HG02798 (cell line): ENCODE measurements at regions not wholly inside any gene's neighbourhood (a gene's known extent, or its start where the extent isn't known, plus 50 kb on each side); places are given as distances from the start of the nearest gene placed in this dataset.
"Not testable (repeated sequence)": the region's sequence is repeated elsewhere in the genome, so short reads cannot be mapped to it uniquely, and the experiment has no call there.

Experiments
- ATAC-seq: cut with Tn5 transposase; IDR thresholded peaks from one replicate; pipeline ENCODE4 v1.9.1; 2021; ENCODE audit warnings: mild to moderate bottlenecking; ENCODE audit not compliant: unreplicated experiment, poor library complexity

DNA sequence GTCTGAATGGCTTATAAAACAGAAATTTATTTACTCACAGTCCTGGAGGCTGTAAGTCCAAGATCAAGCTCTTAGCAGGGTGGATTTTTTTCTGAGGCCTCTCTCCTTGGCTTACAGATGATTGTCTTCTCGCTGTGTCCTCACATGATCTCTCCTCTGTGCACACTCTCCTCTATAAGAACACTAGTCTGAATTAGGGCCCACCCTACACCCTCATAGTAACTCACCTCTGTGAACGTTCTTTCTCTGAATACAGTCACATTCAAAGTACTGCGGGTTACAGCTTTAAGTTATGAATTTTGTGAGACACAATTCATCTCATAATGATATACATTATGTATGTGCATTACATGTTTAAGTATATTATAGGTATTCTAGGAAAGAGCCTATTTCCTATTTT is 135.7 kb upstream of the ATXN7L3B start:
- no peak for ATAC-seq

DNA sequence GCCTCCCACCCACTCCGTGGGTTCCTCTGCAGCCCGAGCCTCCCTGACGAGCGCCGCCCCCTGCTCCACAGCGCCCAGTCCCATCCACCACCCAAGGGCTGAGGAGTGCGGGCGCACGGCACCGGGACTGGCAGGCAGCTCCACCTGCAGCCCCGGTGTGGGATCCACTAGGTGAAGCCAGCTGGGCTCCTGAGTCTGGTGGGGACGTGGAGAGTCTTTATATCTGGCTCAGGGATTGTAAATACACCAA is 134.5 kb upstream of the ATXN7L3B start:
- not testable (repeated sequence) for ATAC-seq

DNA sequence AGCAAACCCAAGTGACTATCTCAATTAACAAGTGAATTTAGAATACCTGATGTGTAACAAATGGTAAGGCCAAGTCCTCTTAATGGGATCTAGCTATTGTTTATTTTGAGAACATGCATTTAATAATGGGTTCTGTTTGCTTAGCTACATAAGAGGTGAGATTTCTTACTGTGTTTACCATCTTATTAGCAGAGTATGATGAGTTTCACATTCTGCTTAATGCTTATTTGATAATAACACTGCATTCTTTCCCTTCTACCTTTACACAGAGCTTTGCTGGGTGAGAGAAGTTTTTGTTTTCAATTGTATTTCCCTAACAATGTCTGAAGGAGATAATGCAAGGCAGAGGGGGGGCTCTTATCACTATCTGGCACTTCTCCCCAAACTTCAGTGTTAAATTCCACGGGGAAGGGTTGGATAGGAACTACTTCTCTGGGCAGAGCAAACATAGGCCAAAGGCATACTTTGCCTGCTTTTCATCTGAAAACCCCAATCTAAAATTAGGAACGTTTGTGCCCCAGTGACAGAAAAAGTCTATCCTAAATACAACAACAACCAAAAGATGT is 129.0 kb upstream of the ATXN7L3B start:
- no peak for ATAC-seq

DNA sequence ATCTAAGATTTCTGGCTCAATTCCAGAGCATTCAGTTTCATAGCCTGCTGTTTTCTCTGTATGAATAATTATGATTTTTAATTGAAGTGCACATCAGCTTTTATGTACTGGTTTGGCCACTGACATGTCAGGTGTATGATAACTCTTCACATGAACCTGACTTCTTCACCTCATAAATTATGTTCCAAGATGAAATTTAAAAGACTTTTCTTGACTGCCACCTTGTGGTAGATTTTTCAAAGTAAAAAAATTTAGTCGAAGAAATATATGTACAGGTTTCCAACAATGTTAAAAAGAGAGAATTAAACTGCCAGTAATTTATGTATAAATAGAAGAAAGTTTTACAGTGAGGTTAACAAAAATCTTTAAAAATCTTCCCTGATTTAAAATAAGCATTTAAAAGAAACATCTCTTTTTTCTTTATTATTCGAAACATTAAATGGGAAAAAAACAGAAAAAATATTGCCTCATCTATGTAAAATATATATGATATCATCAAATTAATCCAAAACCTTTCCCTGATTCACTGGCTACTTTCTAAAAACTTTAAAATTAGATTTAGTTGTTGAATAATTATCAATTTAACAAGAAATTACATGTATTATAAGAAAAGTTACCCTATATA is 124.9 kb upstream of the ATXN7L3B start:
- no peak for ATAC-seq

DNA sequence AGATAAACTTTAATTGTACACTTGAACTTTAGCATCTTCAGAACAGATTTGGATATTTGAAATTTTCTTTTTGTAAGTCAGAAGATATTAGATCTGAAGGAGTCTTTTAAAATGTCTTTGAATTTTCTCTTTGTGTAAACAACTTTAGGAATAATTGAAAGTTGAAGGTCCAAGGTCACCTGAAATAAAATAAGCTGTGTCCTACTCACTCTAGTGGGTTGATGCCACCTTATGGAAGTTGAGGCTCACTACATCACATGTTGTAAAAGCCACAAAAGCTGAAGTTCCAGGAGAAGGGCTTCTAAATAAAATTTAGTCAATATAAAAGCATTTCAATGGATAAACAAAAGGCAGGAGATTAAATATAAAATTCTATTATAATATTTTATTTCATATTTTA is 122.0 kb upstream of the ATXN7L3B start:
- ATAC-seq, result peak; percentile 63

DNA sequence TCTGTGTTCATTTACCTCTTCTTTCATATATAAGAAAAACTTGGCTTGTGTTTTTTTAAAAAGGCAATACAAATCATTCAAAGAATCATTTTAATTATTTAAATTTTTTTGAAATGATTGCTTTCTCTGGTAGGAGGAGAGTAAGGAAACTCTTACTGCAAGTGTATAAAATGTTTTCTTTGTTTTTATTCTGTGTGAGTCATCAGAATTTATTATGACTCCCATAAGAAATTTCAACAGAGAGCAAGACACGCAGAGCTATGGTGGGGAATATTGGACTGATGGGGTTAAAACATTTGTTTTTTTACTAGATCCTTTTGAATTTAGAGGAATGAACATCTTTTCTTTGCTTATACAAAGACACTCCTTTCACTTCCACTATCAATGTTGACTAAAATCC is 119.1 kb upstream of the ATXN7L3B start:
- no peak for ATAC-seq

DNA sequence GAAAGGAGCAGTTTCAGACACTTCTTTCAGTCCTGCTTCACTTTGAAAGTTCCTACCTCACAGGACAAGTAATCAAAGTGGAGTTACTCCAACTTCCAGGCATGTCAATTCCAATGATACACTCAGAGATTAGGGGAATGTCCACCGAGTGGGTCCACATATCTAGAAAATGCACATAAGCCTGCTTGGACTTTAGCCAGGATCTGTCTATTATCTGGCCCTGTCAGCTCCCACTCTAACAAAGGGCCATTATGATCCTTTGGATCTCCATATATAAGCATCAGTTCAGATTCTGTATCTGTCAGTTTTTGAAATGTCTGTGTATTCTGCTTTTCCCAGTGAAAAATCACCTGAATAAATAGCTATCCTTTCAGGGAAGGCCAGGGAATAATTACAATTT is 112.9 kb upstream of the ATXN7L3B start:
- no peak for ATAC-seq

DNA sequence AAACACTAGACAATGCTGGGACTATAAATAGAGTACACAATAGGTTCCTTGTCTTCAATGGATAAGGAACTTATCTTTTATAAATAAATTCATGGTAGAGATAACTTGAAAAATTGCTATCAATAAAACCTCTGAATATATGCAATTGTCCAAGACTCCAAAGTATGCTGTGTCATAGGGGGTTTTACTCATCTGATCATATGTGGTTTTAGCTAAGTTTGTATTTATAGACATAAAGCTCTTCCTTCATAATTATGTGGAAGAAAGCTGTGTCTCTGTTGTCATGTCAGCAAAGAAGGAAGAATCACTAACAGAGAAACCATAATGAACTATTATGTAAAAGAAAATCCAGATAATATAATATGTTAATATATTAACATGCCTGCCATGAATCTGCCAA is 111.5 kb upstream of the ATXN7L3B start:
- ATAC-seq, result no peak

DNA sequence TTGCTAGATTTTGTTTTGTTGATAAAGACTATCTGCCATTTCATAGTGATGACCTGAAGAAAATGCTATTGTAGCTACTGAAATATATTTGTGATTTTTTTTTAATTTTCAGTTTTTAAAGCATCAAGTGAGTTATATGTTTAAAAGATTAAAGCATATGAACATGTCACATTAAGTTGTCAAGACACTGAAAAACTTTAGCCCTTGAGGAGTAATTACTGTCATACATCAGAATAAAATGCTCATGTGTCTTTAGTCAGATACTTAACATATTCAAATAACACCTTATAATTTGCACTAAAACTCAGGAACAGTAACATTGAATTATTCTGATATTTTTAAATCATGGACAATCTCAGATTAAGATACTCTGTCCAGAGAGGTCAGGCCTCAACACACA is 108.1 kb upstream of the ATXN7L3B start:
- ATAC-seq, result no peak

DNA sequence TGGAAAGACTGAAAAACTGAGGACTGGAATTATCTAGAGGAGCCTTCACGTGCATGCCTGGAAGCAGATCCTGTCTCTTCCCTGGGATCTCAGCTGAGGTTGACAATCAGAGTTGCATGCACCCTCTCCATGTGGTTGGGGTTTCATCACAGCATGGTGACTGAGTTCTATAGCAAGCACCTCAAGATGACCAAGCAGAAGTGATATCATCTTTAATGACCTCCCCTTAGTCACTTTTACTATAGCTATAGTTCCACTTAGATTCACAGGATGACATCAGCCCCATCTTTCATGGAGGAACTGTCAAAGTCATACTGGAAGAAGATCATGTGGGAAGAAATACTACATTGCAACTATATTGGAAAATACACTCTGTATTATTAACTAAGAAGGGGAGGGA is 105.8 kb upstream of the ATXN7L3B start:
- ATAC-seq, result no peak

DNA sequence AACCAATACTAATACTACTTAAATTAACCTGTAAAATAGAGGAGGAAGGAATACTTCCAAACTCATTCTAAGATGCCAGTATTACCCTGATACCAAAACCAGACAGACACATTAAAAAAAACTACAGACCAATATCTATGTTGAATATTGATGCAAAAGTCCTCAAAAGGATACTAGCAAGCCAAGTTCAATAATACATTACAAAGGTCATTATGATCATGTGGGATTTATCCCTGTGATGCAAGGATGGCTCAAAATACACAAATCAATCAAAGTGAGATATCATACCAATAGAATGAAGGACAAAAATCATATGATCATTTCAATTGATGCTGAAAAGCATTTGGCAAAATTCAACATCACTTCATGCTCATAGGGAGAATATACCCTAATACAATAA is 97.2 kb upstream of the ATXN7L3B start:
- ATAC-seq, result no peak

DNA sequence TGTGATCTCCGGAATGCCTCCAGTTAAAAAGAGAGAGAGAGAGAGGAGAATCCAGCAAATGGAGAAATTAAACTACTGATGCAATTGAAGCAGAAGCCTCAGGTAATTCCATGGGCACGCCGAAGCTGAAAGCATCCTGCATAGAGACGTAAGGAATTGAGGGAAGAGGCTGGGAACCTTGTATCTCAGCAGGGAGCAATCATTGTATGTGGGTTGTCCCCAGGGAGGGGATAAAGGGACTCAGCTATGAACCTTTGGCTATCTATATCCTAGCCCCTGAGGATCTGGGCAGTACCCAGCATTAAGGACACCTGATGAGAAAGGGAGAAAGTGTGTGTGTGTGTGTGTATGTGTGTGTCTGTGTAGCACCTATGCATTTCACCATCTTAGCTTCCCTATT is 95.8 kb upstream of the ATXN7L3B start:
- ATAC-seq, result no peak

DNA sequence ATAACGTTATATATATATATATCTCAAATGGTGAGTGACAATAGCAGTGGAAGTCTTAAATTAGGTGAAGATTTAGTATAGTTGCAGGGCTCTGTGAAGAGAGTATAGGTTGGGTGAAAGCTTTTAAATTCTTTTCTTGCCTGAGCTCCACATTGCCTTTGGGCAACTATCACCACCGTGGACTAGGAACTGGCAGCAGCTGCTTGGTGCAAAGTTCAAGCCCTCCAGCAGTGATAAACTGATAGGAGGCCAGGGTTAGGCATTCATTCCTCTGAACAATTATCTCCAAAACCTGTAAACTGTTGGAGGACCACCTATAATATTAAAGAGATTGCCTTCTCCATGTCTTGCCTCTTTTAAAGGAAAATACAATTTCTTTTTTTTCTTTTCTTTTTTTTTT is 91.2 kb upstream of the ATXN7L3B start:
- ATAC-seq, result no peak

DNA sequence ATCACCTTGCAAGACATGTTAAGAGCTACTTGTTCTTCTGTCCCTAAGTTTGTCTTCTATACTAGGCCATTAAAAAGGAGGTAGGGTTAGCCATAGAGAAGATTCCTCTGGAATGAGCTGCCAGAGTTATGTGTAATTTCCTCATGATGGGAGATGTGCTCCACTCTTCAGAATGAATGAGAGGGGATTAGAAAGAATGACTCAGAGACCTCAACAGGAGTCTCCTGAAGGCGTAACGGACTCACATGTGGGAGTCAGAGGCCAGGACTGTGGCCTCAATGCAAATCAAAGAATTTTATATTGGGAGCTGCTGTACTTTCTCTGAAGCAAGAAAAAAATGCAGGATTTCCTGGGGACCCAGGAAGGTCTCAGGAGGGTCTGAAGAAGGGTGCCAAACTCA is 87.8 kb upstream of the ATXN7L3B start:
- no peak for ATAC-seq

DNA sequence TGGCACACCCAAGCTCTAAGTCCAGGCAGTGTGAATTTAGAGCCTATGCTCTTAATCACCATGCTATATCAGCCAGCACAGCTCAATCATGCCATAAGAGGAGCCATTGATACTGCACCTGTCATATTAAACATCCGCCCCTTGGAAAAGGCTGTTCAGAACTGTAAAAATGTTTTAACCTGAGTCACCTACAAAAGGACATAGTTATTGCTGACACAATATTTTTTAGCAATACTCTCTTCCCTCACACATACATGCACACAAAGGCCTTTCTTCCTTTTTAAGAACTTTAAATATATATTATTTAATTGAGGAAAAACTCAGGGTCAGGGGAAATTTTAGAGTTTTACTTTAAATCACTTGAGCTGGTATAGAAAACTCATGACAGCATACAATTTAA is 83.5 kb upstream of the ATXN7L3B start:
- ATAC-seq, result no peak

DNA sequence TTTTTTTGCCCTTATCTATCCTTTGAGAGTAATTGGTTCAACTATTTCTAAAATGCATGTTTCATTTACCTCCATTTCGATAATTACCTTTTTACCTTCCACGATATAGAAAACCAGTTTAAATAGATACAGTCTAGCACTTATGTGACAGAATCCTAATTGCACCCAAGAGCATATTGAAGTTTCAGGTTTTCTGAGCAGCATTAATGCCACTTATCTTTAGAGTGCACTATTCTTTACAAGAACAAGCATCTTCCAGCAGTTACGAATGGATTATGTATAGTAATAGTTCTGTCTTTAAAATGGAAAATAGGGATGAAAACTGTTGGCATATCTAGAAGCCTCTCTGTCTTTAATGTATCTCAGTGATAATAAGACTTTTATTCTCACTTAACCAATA is 82.2 kb upstream of the ATXN7L3B start:
- ATAC-seq, result no peak

DNA sequence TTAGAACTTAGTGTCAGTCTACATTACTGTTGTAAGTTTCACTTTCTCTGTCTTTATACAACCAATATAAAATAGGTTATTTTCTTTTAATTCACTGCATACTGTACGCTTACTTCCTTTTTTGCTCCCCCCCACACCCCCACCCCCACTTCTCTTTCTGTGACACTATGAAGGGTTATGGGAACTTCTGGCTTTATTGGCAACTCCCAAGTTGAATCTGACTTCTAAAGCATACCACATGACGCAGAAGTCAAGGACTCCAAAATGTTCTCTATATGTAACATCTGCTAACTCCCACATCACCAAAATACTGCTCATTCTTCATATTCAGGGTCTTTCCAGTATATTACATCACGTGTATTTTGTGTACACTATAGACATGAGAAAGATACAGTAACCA is 81.2 kb upstream of the ATXN7L3B start:
- no peak for ATAC-seq

DNA sequence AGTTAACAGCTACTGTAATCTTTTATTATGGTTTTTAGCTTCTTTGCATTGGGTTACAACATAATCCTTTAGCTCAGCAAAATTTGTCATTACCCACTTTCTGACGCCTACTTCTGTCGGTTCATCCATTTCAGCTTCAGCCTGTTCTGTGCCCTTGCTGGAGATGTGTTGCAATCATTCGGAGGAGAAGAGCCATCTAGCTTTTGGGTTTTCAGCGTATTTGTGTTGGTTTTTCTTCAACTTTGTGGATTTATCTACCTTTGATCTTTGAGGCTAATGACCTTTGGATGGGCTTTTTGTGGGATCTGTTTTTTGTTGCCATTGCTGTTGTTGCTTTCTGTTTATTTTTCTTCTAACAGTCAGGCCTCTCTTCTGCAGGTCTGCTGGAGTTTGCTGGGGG is 69.2 kb upstream of the ATXN7L3B start:
- no peak for ATAC-seq

DNA sequence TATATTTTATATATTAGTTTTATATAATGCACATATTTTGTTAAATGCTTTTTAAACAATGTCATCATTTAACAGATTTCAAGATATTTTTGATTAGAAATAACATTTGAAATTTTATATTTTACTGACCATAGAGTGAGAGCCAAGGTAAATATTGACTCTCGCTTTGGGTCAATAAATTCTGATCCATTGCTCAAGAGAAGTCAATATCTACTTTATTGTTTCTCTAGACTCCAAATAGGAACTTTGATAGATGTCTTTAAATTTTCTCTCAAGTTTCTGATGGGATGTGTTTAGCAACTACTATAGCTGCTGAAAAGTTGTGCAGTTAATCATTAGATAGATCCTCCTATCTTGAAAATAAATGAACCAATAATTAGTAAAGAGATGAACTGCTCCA is 61.4 kb upstream of the ATXN7L3B start:
- no peak for ATAC-seq

DNA sequence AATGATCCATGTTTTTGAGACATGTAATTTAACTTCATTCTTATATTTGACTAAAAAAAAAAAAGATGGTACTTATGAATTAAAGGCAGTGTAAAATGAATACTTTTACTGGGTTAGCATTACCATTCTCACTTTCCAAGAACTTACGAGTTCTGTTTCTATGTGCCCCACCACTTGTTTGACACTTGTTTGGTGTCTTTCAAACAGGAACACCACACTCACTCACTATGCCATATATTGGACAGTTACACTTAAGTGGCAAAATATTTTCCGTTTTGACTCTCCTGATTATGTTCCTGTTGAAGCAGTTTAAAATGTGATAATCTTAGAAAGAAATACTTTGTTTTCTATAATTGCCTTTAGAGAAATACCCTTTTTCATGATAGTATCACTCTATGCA is 56.6 kb upstream of the ATXN7L3B start:
- no peak for ATAC-seq

DNA sequence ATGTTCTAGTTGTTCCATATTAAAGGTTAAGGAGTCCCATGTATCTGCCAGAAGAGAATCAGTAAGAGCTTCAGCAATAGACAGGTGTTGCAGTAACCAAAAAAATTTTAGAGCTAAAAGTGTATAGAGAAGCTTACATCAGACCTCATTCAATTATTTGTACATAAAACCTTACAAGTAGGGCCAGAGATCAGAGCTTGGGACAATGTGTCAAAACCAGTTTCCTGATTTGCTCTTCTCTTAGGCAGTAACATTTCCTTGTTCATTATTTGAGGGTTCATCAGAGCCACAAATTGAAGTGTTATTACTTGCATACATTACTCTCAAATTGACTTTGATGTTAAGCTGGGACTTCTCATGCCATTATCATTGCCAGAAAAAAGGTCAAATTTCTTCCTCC is 55.5 kb upstream of the ATXN7L3B start:
- ATAC-seq, result no peak

DNA sequence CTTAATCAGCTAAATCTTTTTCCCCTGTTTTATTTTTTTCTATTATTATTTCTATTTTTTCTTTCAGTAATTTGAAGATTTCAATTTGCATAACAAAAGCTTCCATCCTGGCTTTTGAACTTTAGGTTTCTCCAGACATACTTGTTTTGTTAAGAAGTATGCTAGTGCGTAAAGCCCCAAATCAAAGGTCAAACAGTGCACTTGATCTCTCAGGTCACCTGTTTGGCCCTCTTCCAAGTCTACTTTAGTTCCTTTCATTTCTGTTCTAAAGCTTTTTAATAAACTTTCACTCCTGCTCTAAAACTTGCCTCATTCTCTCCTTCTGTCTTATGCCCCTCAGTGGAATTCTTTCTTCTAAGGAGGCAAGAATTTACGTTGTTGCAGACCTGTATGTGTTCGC is 54.6 kb upstream of the ATXN7L3B start:
- no peak for ATAC-seq
